ENCODE measurements at regions not wholly inside any gene's neighbourhood (a gene's known extent, or its start where the extent isn't known, plus 50 kb on each side); places are given as distances from the start of the nearest gene placed in this dataset.

DNA sequence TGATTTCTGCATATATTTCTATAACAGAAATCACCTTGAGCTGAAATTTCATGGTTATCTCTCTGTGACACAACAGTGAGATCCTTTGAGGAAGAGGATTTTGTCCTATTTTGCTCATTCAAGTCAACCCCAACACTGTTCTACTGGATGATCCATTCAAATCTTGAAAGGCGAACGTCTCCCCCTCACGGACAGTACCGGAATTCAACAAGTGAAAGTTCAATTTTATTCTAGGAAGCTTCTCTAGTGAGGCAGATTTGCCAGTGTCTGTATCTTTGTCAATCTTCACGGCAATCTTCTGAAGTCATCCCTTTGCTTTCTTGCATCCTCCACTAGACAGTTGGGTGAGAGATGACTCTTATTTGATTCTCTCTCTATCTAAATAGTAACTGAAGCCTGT is 91.7 kb upstream of the PDE7B start:
- Histone ChIP-seq H3K27ac (ENCODE audit: low read depth, low read length) (no peak overlapping the region), H3K9ac (ENCODE audit: low read length) (no peak overlapping the region), H3K4me3 (ENCODE audit: low read depth, low read length) (no peak overlapping the region), H3K4me1 (ENCODE audit: control insufficient read depth, insufficient read depth, low read length) (no peaks in the 10 kb centered on the region), H3K36me3 (ENCODE audit: control insufficient read depth, insufficient read depth, low read length) (no peaks in the 10 kb centered on the region), H3K9me3 (ENCODE audit: control insufficient read depth, insufficient read depth, low read depth, low read length) (peaks cover 12% of the 10 kb centered on the region; the same call in 1 of the 2 replicates), H3K27me3 (ENCODE audit: control insufficient read depth, insufficient read depth, low read length) (no peaks in the 10 kb centered on the region)

DNA sequence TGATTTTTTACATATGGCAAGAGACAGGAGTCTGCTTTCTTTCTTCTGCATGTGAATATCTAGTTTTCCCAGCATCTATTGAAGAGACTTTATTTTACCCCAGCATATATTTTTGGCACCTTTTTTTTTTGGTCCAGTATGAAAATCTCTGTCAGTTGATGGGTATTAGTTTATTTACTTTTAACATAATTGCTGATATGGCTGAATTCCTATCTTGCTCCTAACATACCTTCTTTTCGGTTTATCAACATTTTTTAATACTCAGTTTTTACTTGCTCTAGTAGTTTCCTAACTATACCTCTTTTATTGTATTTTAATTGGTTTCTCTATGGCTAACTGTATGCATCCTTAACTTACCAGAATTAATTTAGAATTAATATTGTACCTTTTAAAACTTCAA is 77.5 kb upstream of the PDE7B start:
- Histone ChIP-seq H3K4me3 (ENCODE audit: low read depth, low read length) (no peak overlapping the region), H3K36me3 (ENCODE audit: control insufficient read depth, insufficient read depth, low read length) (no peaks in the 10 kb centered on the region), H3K9me3 (ENCODE audit: control insufficient read depth, insufficient read depth, low read depth, low read length) (no peaks in the 10 kb centered on the region), H3K9ac (ENCODE audit: low read length) (no peak overlapping the region), H3K4me1 (ENCODE audit: control insufficient read depth, insufficient read depth, low read length) (no peaks in the 10 kb centered on the region), H3K27ac (ENCODE audit: low read depth, low read length) (no peak overlapping the region), H3K27me3 (ENCODE audit: control insufficient read depth, insufficient read depth, low read length) (no peaks in the 10 kb centered on the region)

DNA sequence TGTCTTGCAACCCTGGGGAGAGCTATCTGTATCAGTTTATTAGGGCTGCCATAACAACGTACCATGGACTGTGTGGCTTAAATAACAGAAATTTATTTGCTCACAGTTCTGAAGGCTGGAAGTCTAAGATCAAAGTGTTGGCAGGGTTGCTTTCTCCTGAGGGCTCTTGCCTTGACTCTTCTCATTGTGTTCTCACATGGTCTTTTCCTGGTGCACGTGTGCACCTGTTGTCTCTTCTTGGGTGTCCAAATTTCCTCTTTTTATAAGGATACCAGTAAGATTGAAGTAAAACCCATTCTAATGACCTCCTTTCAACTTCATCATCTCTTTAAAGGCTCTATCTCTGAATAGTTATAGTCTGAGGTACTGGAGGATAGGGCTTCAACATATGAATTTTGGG is 72.3 kb upstream of the PDE7B start:
- no peak overlapping the region for H3K4me3 ChIP-seq (ENCODE audit: low read depth, low read length)
- H3K36me3 ChIP-seq (ENCODE audit: control insufficient read depth, insufficient read depth, low read length): no peaks in the 10 kb centered on the region
- H3K27ac ChIP-seq (ENCODE audit: low read depth, low read length): no peak overlapping the region
- no peaks in the 10 kb centered on the region for H3K4me1 ChIP-seq (ENCODE audit: control insufficient read depth, insufficient read depth, low read length)
- H3K9ac ChIP-seq (ENCODE audit: low read length): no peak overlapping the region
- no peaks in the 10 kb centered on the region for H3K9me3 ChIP-seq (ENCODE audit: control insufficient read depth, insufficient read depth, low read depth, low read length)
- no peaks in the 10 kb centered on the region for H3K27me3 ChIP-seq (ENCODE audit: control insufficient read depth, insufficient read depth, low read length)

DNA sequence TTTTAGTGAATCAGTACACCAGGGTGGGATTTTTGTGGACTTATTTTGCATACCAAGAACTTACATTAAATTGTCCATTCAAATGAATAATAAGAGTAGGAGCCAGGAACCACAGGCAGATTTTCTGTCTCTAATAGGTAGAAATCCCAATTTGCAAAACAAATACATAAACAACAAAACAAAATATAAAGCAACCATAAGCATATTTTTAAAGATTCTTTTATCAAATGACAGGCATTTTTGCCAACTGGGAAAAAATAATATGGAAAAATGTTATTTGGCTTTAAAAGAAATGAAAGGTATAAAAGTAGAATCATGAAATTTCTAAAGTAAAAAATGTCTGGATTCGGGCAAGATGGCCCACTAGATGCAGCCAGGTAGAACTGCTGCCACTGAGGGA is 71.2 kb upstream of the PDE7B start:
- no peak overlapping the region for H3K4me3 ChIP-seq (ENCODE audit: low read depth, low read length)
- H3K27me3 ChIP-seq (ENCODE audit: control insufficient read depth, insufficient read depth, low read length): no peaks in the 10 kb centered on the region
- H3K36me3 ChIP-seq (ENCODE audit: control insufficient read depth, insufficient read depth, low read length): no peaks in the 10 kb centered on the region
- no peak overlapping the region for H3K27ac ChIP-seq (ENCODE audit: low read depth, low read length)
- no peaks in the 10 kb centered on the region for H3K9me3 ChIP-seq (ENCODE audit: control insufficient read depth, insufficient read depth, low read depth, low read length)
- H3K9ac ChIP-seq (ENCODE audit: low read length): no peak overlapping the region
- H3K4me1 ChIP-seq (ENCODE audit: control insufficient read depth, insufficient read depth, low read length): no peaks in the 10 kb centered on the region

DNA sequence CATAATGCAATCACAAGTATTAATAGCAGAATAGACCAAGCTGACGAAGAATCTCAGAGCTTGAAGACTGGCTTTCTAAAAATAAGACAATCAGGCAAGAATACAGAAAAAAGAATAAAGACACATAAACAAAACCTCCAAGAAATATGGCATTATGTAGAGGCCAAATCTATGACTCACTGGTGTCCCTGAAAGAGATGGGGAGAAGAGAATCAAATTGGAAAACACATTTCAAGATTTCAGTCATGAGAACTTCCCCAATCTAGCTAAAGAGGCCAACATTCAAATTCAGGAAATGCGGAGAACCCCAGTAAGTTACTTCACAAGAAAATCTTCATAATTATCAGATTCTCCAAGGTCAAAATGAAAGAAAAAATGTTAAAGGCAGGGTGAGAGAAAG is 69.0 kb upstream of the PDE7B start:
- H3K9ac ChIP-seq (ENCODE audit: low read length): no peak overlapping the region
- H3K27me3 ChIP-seq (ENCODE audit: control insufficient read depth, insufficient read depth, low read length): no peaks in the 10 kb centered on the region
- H3K9me3 ChIP-seq (ENCODE audit: control insufficient read depth, insufficient read depth, low read depth, low read length): no peaks in the 10 kb centered on the region
- no peak overlapping the region for H3K27ac ChIP-seq (ENCODE audit: low read depth, low read length)
- H3K36me3 ChIP-seq (ENCODE audit: control insufficient read depth, insufficient read depth, low read length): no peaks in the 10 kb centered on the region
- H3K4me3 ChIP-seq (ENCODE audit: low read depth, low read length): no peak overlapping the region
- no peaks in the 10 kb centered on the region for H3K4me1 ChIP-seq (ENCODE audit: control insufficient read depth, insufficient read depth, low read length)

DNA sequence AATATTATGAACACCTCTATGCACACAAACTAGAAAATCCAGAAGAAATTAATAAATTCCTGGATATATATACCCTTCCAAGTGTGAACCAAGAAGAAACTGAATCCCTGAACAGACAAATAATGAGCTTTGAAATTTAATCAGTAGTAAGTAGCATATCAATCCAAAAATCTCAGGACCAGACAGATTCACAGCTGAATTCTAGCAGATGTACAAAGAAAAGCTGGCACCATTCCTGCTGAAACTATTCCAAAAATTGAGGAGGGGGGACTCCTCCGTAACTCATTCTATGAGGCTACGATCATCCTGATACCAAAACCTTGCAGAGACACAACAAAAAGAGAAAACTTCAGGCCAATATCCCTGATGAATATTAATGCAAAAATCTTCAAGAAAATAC is 67.0 kb upstream of the PDE7B start:
- Histone ChIP-seq H3K9ac (ENCODE audit: low read length) (no peak overlapping the region), H3K9me3 (ENCODE audit: control insufficient read depth, insufficient read depth, low read depth, low read length) (no peaks in the 10 kb centered on the region), H3K27ac (ENCODE audit: low read depth, low read length) (no peak overlapping the region), H3K4me1 (ENCODE audit: control insufficient read depth, insufficient read depth, low read length) (no peaks in the 10 kb centered on the region), H3K27me3 (ENCODE audit: control insufficient read depth, insufficient read depth, low read length) (no peaks in the 10 kb centered on the region), H3K4me3 (ENCODE audit: low read depth, low read length) (no peak overlapping the region), H3K36me3 (ENCODE audit: control insufficient read depth, insufficient read depth, low read length) (no peaks in the 10 kb centered on the region)

DNA sequence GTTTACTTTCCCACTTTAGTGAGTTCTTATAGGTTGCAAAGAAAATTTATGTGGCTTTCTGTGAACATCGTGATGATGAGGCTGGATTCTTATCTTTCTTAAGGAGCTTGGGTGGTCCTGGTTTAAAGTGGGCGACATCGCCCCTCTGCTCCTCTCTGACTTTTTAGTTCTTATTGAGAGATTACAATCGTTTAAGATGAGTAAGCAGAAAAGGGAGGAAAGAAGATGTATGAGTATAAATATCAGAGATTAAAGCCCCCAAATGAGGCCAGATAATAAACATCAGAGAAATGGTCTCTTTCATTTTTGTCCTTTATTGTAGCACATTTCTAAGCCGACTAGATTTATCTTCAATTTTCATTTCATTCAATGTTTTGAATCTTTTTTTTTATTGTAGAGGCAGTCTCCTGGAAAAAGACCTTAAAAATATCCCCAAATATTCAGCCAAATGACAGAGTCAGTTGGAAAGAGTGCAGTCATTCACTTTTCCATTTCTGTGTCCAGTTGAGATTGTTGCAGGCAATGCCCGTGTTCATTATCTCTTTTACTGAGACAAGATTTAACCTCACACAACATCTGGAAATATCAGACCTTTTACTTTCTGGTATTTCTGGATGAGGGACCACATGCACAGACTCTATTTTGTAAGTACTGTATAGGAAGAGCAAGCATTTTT is 62.0 kb upstream of the PDE7B start:
- Histone ChIP-seq H3K27me3 (ENCODE audit: control insufficient read depth, insufficient read depth, low read length) (no peaks in the 10 kb centered on the region), H3K4me1 (ENCODE audit: control insufficient read depth, insufficient read depth, low read length) (no peaks in the 10 kb centered on the region), H3K9ac (ENCODE audit: low read length) (no peak overlapping the region), H3K4me3 (ENCODE audit: low read depth, low read length) (no peak overlapping the region), H3K36me3 (ENCODE audit: control insufficient read depth, insufficient read depth, low read length) (no peaks in the 10 kb centered on the region), H3K9me3 (ENCODE audit: control insufficient read depth, insufficient read depth, low read depth, low read length) (no peaks in the 10 kb centered on the region), H3K27ac (ENCODE audit: low read depth, low read length) (no peak overlapping the region)

DNA sequence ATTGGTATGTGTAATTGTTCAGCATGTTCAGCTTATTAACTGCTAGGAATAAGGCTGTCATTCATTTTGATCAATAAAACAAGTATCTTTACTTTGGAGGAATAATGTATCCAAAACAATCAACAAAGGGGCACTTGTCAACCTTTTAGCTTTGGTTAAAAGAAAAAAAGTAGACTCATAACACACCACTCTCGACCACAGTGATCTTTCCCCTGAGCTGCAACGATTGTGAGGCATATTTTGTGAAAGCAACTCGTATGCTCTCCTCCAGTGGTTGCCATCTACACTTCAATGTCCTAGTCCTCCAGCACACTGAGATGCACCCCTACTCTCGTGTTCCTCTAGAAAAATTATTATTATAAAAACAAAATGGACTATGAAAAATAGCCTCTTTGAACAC is 60.1 kb upstream of the PDE7B start:
- no peak overlapping the region for H3K9ac ChIP-seq (ENCODE audit: low read length)
- no peak overlapping the region for H3K4me3 ChIP-seq (ENCODE audit: low read depth, low read length)
- H3K9me3 ChIP-seq (ENCODE audit: control insufficient read depth, insufficient read depth, low read depth, low read length): no peaks in the 10 kb centered on the region
- no peaks in the 10 kb centered on the region for H3K27me3 ChIP-seq (ENCODE audit: control insufficient read depth, insufficient read depth, low read length)
- H3K36me3 ChIP-seq (ENCODE audit: control insufficient read depth, insufficient read depth, low read length): no peaks in the 10 kb centered on the region
- no peak overlapping the region for H3K27ac ChIP-seq (ENCODE audit: low read depth, low read length)
- no peaks in the 10 kb centered on the region for H3K4me1 ChIP-seq (ENCODE audit: control insufficient read depth, insufficient read depth, low read length)

DNA sequence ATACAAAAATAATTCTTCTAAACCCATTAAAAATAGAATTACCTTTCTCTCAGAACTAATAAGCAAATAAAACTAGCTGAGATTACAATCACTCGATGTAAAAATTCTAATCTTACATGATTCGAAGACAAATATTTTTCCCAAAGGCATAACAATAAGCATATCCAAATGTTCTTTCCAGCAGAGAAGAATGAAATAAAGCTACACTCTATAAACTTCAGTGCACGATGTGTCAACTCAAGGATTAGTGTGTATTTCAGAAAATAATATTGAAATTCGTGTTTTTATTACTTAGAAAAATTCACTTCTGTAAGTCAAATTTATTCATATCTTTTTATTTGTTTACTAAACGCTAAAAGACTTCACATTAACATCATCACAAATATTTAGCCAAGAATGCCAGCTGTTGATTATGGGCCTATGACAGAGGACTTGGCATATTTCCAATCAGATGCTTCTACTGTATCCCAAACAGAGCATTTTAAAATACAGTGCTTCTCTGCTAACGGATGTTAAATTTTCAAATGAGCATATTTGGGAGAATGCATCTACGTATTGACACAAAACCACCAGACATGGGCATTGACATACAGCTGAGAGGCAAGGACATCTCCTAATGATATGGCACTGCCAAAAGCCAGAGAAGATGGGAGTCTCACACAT is 54.7 kb upstream of the PDE7B start:
- Histone ChIP-seq H3K36me3 (ENCODE audit: control insufficient read depth, insufficient read depth, low read length) (no peaks in the 10 kb centered on the region), H3K9me3 (ENCODE audit: control insufficient read depth, insufficient read depth, low read depth, low read length) (no peaks in the 10 kb centered on the region), H3K9ac (ENCODE audit: low read length) (no peak overlapping the region), H3K4me1 (ENCODE audit: control insufficient read depth, insufficient read depth, low read length) (peaks cover 11% of the 10 kb centered on the region; the same call in 1 of the 2 replicates), H3K27ac (ENCODE audit: low read depth, low read length) (no peak overlapping the region), H3K4me3 (ENCODE audit: low read depth, low read length) (no peak overlapping the region), H3K27me3 (ENCODE audit: control insufficient read depth, insufficient read depth, low read length) (no peaks in the 10 kb centered on the region)

DNA sequence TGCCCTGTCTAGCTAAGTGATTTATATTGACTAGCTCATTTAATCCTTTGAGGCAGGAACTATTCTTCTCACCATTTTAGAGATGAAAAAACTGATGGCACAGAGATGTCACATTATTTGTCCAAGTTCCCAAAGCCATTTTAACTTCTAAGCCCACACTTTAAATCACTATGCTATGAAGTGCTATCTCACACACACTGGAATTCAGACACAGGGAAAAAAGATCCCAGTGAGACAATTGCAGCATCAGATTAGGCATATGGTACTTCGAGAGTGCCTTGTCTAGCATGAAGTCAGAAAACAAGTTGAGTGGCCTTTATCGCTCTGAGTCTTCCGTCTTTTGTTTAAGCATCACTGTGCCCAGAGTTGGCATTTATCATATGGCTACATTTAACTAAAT is 54.1 kb upstream of the PDE7B start:
- H3K27ac ChIP-seq (ENCODE audit: low read depth, low read length): no peak overlapping the region
- H3K36me3 ChIP-seq (ENCODE audit: control insufficient read depth, insufficient read depth, low read length): no peaks in the 10 kb centered on the region
- no peak overlapping the region for H3K9ac ChIP-seq (ENCODE audit: low read length)
- no peaks in the 10 kb centered on the region for H3K27me3 ChIP-seq (ENCODE audit: control insufficient read depth, insufficient read depth, low read length)
- H3K4me3 ChIP-seq (ENCODE audit: low read depth, low read length): no peak overlapping the region
- no peaks in the 10 kb centered on the region for H3K9me3 ChIP-seq (ENCODE audit: control insufficient read depth, insufficient read depth, low read depth, low read length)
- H3K4me1 ChIP-seq (ENCODE audit: control insufficient read depth, insufficient read depth, low read length): peaks cover 11% of the 10 kb centered on the region; the same call in 1 of the 2 replicates

DNA sequence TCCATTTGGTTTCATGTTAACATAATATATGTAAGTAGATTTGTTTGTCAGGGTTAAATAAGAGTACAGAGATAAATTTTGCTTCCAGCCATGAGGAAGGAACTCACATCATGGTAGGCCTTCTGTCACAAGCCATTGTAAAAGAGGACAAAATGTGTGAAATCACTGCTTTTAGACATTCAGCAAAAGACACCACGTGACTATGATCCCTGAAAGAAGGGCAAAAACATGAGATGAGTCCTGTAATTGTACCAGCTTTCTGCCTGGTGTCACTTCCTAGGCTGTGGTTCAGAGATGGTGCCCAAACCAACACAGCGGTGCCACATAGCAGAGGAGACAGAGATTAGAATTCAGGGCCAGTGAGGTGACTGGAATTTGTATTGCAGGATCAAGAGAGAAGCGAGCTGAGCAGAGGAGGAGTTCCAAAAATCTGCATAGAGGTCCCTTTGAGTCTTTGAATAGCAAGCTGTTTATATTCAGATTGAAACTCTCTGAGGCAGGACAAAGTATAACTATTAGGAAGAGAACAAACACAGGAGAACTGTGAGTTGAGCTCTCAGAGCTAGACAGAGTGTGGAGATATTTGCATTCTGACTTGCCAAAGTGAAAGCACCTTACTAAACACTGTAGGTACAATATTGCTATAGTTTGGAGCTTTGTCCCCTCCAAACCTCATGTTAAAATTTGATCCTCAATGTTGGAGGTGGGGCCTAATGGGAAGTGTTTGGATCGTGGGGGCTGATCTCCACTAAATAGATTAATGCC is 52.6 kb upstream of the PDE7B start:
- Histone ChIP-seq H3K36me3 (ENCODE audit: control insufficient read depth, insufficient read depth, low read length) (no peaks in the 10 kb centered on the region), H3K4me1 (ENCODE audit: control insufficient read depth, insufficient read depth, low read length) (peaks cover 11% of the 10 kb centered on the region; the same call in 1 of the 2 replicates), H3K27me3 (ENCODE audit: control insufficient read depth, insufficient read depth, low read length) (no peaks in the 10 kb centered on the region), H3K9me3 (ENCODE audit: control insufficient read depth, insufficient read depth, low read depth, low read length) (no peaks in the 10 kb centered on the region), H3K9ac (ENCODE audit: low read length) (no peak overlapping the region), H3K4me3 (ENCODE audit: low read depth, low read length) (no peak overlapping the region), H3K27ac (ENCODE audit: low read depth, low read length) (no peak overlapping the region)
